HL-60 (cell line): ENCODE measurements at regions not wholly inside any gene's neighbourhood (a gene's known extent, or its start where the extent isn't known, plus 50 kb on each side); places are given as distances from the start of the nearest gene placed in this dataset.

Experiments
- DNase-seq, 2 experiments: peaks; one replicate each; pipeline ENCODE4 v3.0.0-alpha.2; 2010 to 2020; ENCODE audit warnings: low read depth in 1 of 2, low spot score in 1 of 2
- H3K27ac ChIP-seq: fragments of 250-450 bp; sonication (Bioruptor Pico); replicated peaks from 2 replicates; pipeline ENCODE4 v1.5.1; 2020; ENCODE audit warnings: mild to moderate bottlenecking, moderate library complexity
- H3K27me3 ChIP-seq: fragments of 250-450 bp; sonication (Bioruptor Pico); 2 replicates; pipeline ENCODE4 v1.5.1; 2021; ENCODE audit warnings: mild to moderate bottlenecking, moderate library complexity; ENCODE audit not compliant: insufficient read depth, poor library complexity, severe bottlenecking
- H3K4me3 ChIP-seq: replicated peaks from 2 replicates; pipeline ENCODE4 v1.5.1; 2011; ENCODE audit warnings: mild to moderate bottlenecking, control low read depth, low read length; ENCODE audit not compliant: insufficient read depth
- CTCF ChIP-seq: IDR thresholded peaks from one replicate; pipeline ENCODE4 v1.5.1; 2011; ENCODE audit warnings: low read length, control low read depth, inconsistent platforms; ENCODE audit not compliant: insufficient read depth
- GABPA ChIP-seq: IDR thresholded peaks from 2 replicates; pipeline ENCODE4 v1.6.1; 2012; ENCODE audit warnings: low read depth
- POLR2AphosphoS5 ChIP-seq: IDR thresholded peaks from 2 replicates; pipeline ENCODE4 v1.6.1; 2012; ENCODE audit warnings: low read depth
- REST ChIP-seq: IDR thresholded peaks from 2 replicates; pipeline ENCODE4 v1.6.1; 2012; ENCODE audit warnings: low read depth; ENCODE audit not compliant: insufficient replicate concordance
- SPI1 ChIP-seq: IDR thresholded peaks from 2 replicates; pipeline ENCODE4 v1.6.1; 2012; ENCODE audit warnings: low read depth, mild to moderate bottlenecking, borderline replicate concordance

- H3K27ac ChIP-seq: no peak overlapping the region
- no peak overlapping the region for H3K4me3 ChIP-seq
- no peaks in the 10 kb centered on the region for H3K27me3 ChIP-seq
- TF ChIP-seq GABPA (no peak), POLR2AphosphoS5 (no peak), SPI1 (no peak), REST (no peak), CTCF (no peak)
- DNase-seq: no peak
Measured at GRCh38 chr14:26867171-26867757, 269.4 kb upstream of the NOVA1 start.

- Histone ChIP-seq H3K4me3 (no peak overlapping the region), H3K27me3 (no peaks in the 10 kb centered on the region)
- no peak for TF ChIP-seq REST
- TF ChIP-seq CTCF: no peak
- TF ChIP-seq SPI1: no peak
- no peak for TF ChIP-seq POLR2AphosphoS5
- no peak for TF ChIP-seq GABPA
Measured at GRCh38 chr14:26870096-26870495, 272.3 kb upstream of the NOVA1 start.

GRCh38 chr14:26870722-26871617 lies 273.1 kb upstream of the NOVA1 start:
- Histone ChIP-seq H3K27ac (no peak overlapping the region), H3K4me3 (no peak overlapping the region), H3K27me3 (no peaks in the 10 kb centered on the region)
- TF ChIP-seq SPI1: no peak
- no peak for TF ChIP-seq CTCF
- no peak for TF ChIP-seq REST
- TF ChIP-seq POLR2AphosphoS5: no peak
- no peak for TF ChIP-seq GABPA
- no peak for DNase-seq

More at GRCh38 chr14:26870096-26870495, 272.3 kb upstream of the NOVA1 start:
- H3K27ac ChIP-seq: no peak overlapping the region
- no peak for DNase-seq
